Gastrocnemius medialis (tissue), 4 donors: ENCODE measurements at regions not wholly inside any gene's neighbourhood (a gene's known extent, or its start where the extent isn't known, plus 50 kb on each side); places are given as distances from the start of the nearest gene placed in this dataset.

Experiments
- ATAC-seq, 2 donors: fragments of 150-250 bp; one replicate each; pipeline ENCODE4 v1.9.1; 2016
- DNase-seq, 2 donors: peaks; one replicate each; pipeline ENCODE4 v3.0.0-alpha.2; 2019
- H3K27ac ChIP-seq, 4 donors: fragments of 200-600 bp; sonication (generic); 1 replicate in 1 of 4; 2 replicates in 3 of 4; pipeline ENCODE4 v1.5.1; 2016 to 2018; ENCODE audit warnings: mild to moderate bottlenecking in 2 of 4, moderate library complexity in 1 of 4
- H3K27me3 ChIP-seq, 3 donors: fragments of 200-600 bp; sonication (generic) in 2 of 3; 1 replicate in 1 of 3; 2 replicates in 2 of 3; pipeline versions ENCODE4 v1.5.1 to v1.6.0; 2016 to 2019; ENCODE audit warnings: mild to moderate bottlenecking in 1 of 3, moderate library complexity in 1 of 3
- H3K36me3 ChIP-seq, 2 donors: fragments of 200-600 bp; sonication (generic) in 1 of 2; one replicate each; pipeline ENCODE4 v1.5.1; 2017 to 2018
- H3K4me1 ChIP-seq, 2 donors: fragments of 200-600 bp; sonication (generic) in 1 of 2; one replicate each; pipeline ENCODE4 v1.5.1; 2016 to 2017; ENCODE audit warnings: mild to moderate bottlenecking in 2 of 2
- H3K4me3 ChIP-seq, 4 donors: fragments of 200-600 bp; sonication (generic) in 3 of 4; 1 replicate in 1 of 4; 2 replicates in 3 of 4; pipeline ENCODE4 v1.5.1; 2016 to 2019; ENCODE audit warnings: mild to moderate bottlenecking in 2 of 4
- H3K9me3 ChIP-seq, 3 donors: fragments of 200-600 bp; sonication (generic) in 2 of 3; 1 replicate in 1 of 3; 2 replicates in 2 of 3; pipeline ENCODE4 v1.5.1; 2016 to 2019
- CTCF ChIP-seq, 5 experiments: fragments of 450-650 bp in 3 of 5; fragments of 200-600 bp in 2 of 5; sonication (generic) in 2 of 5; IDR thresholded peaks in 4 of 5; conservative IDR thresholded peaks in 1 of 5; 1 replicate in 4 of 5; 2 replicates in 1 of 5; pipeline ENCODE4 v1.5.1; 2016 to 2019; ENCODE audit warnings: antibody characterized with exemption in 5 of 5, mild to moderate bottlenecking in 3 of 5, moderate library complexity in 3 of 5
- POLR2A ChIP-seq, 2 donors: fragments of 450-650 bp; IDR thresholded peaks; one replicate each; pipeline ENCODE4 v1.6.1; 2017; ENCODE audit warnings: antibody characterized with exemption in 2 of 2, mild to moderate bottlenecking in 2 of 2, moderate library complexity in 2 of 2
- in situ Hi-C, 4 donors: fragments of 200-750 bp; cut with MboI; loops; one replicate each; pipeline versions ENCODE4 v1.15.0 to v1.8.0; 2017; ENCODE audit warnings: low sequenced_read_pairs in 4 of 4
- intact Hi-C: fragments of 100-400 bp; cut with DNase I; formaldehyde crosslinking; loops from one replicate; pipeline ENCODE4 v1.15.1; 2023; ENCODE audit warnings: low total_unique reads

GRCh38 chr14:35196571-35196970 lies 74.2 kb downstream of the PRORP start:
- TF ChIP-seq CTCF (IDR thresholded peaks at IDR 0.05 in 4 of 5, conservative IDR thresholded peaks at IDR 0.05 in 1 of 5) (no peak), POLR2A (IDR thresholded peaks at IDR 0.05) (no peak)
- Histone ChIP-seq H3K4me1 (no peaks in the 10 kb centered on the region), H3K27ac (no peak overlapping the region), H3K9me3 (no peaks in the 10 kb centered on the region), H3K4me3 (no peak overlapping the region), H3K36me3 (no peaks in the 10 kb centered on the region), H3K27me3 (no peaks in the 10 kb centered on the region)
- no peak for ATAC-seq
- in situ Hi-C loops (no loop called here), intact Hi-C loops (no loop called here)
- no peak for DNase-seq

GRCh38 chr14:35197015-35197414 lies 74.7 kb downstream of the PRORP start:
- Histone ChIP-seq H3K4me3 (no peak overlapping the region), H3K27ac (no peak overlapping the region), H3K36me3 (no peaks in the 10 kb centered on the region), H3K27me3 (no peaks in the 10 kb centered on the region), H3K9me3 (no peaks in the 10 kb centered on the region), H3K4me1 (no peaks in the 10 kb centered on the region)
- ATAC-seq: no peak
- in situ Hi-C loops (no loop called here), intact Hi-C loops (no loop called here)
- no peak for DNase-seq
- TF ChIP-seq CTCF (IDR thresholded peaks at IDR 0.05 in 4 of 5, conservative IDR thresholded peaks at IDR 0.05 in 1 of 5) (no peak), POLR2A (IDR thresholded peaks at IDR 0.05) (no peak)

- H3K27ac ChIP-seq: no peak overlapping the region
- in situ Hi-C loops: no loop called here
- ATAC-seq (no peak), DNase-seq (no peak)
- intact Hi-C loops: no loop called here
- H3K4me3 ChIP-seq: no peak overlapping the region
- H3K4me1 ChIP-seq: no peaks in the 10 kb centered on the region
- TF ChIP-seq POLR2A (IDR thresholded peaks at IDR 0.05): no peak
- no peak for TF ChIP-seq CTCF (IDR thresholded peaks at IDR 0.05 in 4 of 5, conservative IDR thresholded peaks at IDR 0.05 in 1 of 5)
- H3K27me3 ChIP-seq: no peaks in the 10 kb centered on the region
- no peaks in the 10 kb centered on the region for H3K36me3 ChIP-seq
- no peaks in the 10 kb centered on the region for H3K9me3 ChIP-seq
Observed at GRCh38 chr14:35201066-35201465, 78.7 kb downstream of the PRORP start.

GRCh38 chr14:35202195-35202594 lies 79.8 kb downstream of the PRORP start:
- Histone ChIP-seq H3K4me1 (no peaks in the 10 kb centered on the region), H3K27ac (no peak overlapping the region), H3K36me3 (no peaks in the 10 kb centered on the region), H3K27me3 (no peaks in the 10 kb centered on the region), H3K9me3 (no peaks in the 10 kb centered on the region), H3K4me3 (no peak overlapping the region)
- TF ChIP-seq CTCF (IDR thresholded peaks at IDR 0.05 in 4 of 5, conservative IDR thresholded peaks at IDR 0.05 in 1 of 5) (no peak), POLR2A (IDR thresholded peaks at IDR 0.05) (no peak)
- DNase-seq: no peak
- ATAC-seq: no peak
- in situ Hi-C loops: no loop called here
- intact Hi-C loops: no loop called here

GRCh38 chr14:35205737-35206136 lies 83.4 kb downstream of the PRORP start:
- DNase-seq: no peak
- H3K4me3 ChIP-seq: no peak overlapping the region
- in situ Hi-C loops: no loop called here
- H3K9me3 ChIP-seq: no peaks in the 10 kb centered on the region
- H3K27me3 ChIP-seq: no peaks in the 10 kb centered on the region
- no peaks in the 10 kb centered on the region for H3K36me3 ChIP-seq
- H3K4me1 ChIP-seq: no peaks in the 10 kb centered on the region
- H3K27ac ChIP-seq: no peak overlapping the region
- no peak for ATAC-seq
- no peak for TF ChIP-seq CTCF (IDR thresholded peaks at IDR 0.05 in 4 of 5, conservative IDR thresholded peaks at IDR 0.05 in 1 of 5)
- TF ChIP-seq POLR2A (IDR thresholded peaks at IDR 0.05): no peak
- intact Hi-C loops: no loop called here
